ENCODE measurements at regions not wholly inside any gene's neighbourhood (a gene's known extent, or its start where the extent isn't known, plus 50 kb on each side); places are given as distances from the start of the nearest gene placed in this dataset.

DNA sequence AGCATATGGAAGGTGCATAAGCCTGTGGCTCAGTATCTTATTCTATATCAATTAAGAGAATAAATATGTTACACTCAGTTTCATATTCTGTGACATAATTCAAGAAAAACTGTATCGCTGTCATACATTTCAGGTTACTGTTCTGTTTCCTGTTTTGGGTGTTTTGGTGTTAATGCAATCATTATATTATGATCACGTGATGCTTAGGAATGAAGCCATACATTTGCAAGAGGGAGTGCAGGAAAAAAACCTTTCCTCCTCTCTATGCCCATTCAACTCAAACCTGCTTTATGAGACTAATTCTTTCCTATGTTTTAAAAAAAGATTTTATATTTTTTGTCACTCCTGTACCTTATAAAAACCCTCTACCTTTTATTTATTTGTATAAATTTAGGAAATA lies 120.8 kb upstream of the DDX18 start:
- ChIA-PET CTCF (no interaction called here), POLR2A (no interaction called here)
- TF ChIP-seq ELF4 (IDR thresholded peaks at IDR 0.05) (no peak), FOXA1 (IDR thresholded peaks at IDR 0.05) (no peak), FOXK2 (IDR thresholded peaks at IDR 0.05) (no peak), SP1 (IDR thresholded peaks at IDR 0.05) (no peak), BHLHE40 (IDR thresholded peaks at IDR 0.05; ENCODE audit: borderline replicate concordance) (no peak), FOXM1 (IDR thresholded peaks at IDR 0.05; ENCODE audit: borderline replicate concordance) (no peak), ARNT (IDR thresholded peaks at IDR 0.05) (no peak), LEF1 (IDR thresholded peaks at IDR 0.05; ENCODE audit: borderline replicate concordance) (no peak), TARDBP (IDR thresholded peaks at IDR 0.05) (no peak), L3MBTL2 (conservative IDR thresholded peaks at IDR 0.05) (no peak), NFRKB (IDR thresholded peaks at IDR 0.05) (no peak), HDGF (IDR thresholded peaks at IDR 0.05; ENCODE audit: borderline replicate concordance) (no peak)
- TF ChIP-seq, protein P1, sequence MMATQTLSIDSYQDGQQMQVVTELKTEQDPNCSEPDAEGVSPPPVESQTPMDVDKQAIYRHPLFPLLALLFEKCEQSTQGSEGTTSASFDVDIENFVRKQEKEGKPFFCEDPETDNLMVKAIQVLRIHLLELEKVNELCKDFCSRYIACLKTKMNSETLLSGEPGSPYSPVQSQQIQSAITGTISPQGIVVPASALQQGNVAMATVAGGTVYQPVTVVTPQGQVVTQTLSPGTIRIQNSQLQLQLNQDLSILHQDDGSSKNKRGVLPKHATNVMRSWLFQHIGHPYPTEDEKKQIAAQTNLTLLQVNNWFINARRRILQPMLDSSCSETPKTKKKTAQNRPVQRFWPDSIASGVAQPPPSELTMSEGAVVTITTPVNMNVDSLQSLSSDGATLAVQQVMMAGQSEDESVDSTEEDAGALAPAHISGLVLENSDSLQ (IDR thresholded peaks at IDR 0.05), result no peak
- no peak for DNase-seq (ENCODE audit: extremely low spot score)

DNA sequence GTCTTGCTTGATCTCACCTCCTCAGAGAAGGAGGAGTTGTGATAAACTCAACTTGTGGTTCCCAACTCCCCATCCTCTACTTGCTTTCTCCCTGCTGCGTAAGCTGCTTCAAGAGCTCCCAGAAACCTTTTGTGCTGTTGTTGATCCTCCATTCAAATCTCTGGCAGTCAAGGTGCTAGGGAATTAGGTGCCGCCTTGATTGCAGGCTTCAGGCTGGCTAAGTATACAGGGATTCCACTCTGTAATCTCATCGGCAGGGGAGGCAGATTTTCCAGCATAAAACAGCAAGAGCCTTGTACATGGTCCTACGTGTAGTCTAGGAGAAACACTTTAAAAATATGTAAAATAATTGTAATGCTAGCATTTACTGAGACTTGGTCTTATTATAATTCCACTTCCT lies 116.2 kb upstream of the DDX18 start:
- no peak for DNase-seq (ENCODE audit: extremely low spot score)
- TF ChIP-seq ARNT (IDR thresholded peaks at IDR 0.05) (no peak), FOXK2 (IDR thresholded peaks at IDR 0.05) (no peak), HDGF (IDR thresholded peaks at IDR 0.05; ENCODE audit: borderline replicate concordance) (no peak), SUZ12 (IDR thresholded peaks at IDR 0.05) (no peak), CTBP1 (IDR thresholded peaks at IDR 0.05; ENCODE audit: borderline replicate concordance) (no peak)
- ChIA-PET POLR2A (no interaction called here), CTCF (no interaction called here)

DNA sequence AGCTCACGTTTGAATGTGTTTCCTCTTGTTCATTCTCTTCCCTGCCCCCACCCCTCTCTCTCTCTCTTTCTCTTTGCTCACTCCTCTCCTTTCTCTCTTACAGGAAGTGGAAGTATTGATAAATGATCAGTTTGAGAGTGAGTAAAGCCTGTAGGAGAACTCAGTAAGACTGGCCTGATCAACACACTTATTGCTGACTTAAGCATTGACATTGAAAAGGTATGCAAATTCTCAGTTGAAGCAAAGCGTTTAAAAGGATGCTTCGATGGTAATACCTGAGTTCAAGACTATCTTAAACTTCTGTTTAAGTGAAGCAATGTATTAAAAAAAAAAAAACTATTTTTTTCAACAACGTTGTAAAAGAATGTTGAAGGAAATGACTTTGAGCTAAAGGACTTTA lies 115.7 kb upstream of the DDX18 start:
- no peak for DNase-seq (ENCODE audit: extremely low spot score)
- POLR2A ChIA-PET, result no interaction called here
- TF ChIP-seq ZNF384 (IDR thresholded peaks at IDR 0.05), result no peak
- no peak for TF ChIP-seq NFRKB (IDR thresholded peaks at IDR 0.05)
- TF ChIP-seq ARNT (IDR thresholded peaks at IDR 0.05), result no peak
- no peak for TF ChIP-seq SUZ12 (IDR thresholded peaks at IDR 0.05)
- no peak for TF ChIP-seq FOXK2 (IDR thresholded peaks at IDR 0.05)
- no peak for TF ChIP-seq TARDBP (IDR thresholded peaks at IDR 0.05)
- no peak for TF ChIP-seq L3MBTL2 (conservative IDR thresholded peaks at IDR 0.05)
- TF ChIP-seq FOXA1 (IDR thresholded peaks at IDR 0.05), result no peak
- TF ChIP-seq FOXM1 (IDR thresholded peaks at IDR 0.05; ENCODE audit: borderline replicate concordance), result no peak
- TF ChIP-seq, protein P1 (IDR thresholded peaks at IDR 0.05), result no peak
- no peak for TF ChIP-seq ELF4 (IDR thresholded peaks at IDR 0.05)
- no peak for TF ChIP-seq CTBP1 (IDR thresholded peaks at IDR 0.05; ENCODE audit: borderline replicate concordance)
- no peak for TF ChIP-seq BHLHE40 (IDR thresholded peaks at IDR 0.05; ENCODE audit: borderline replicate concordance)
- no peak for TF ChIP-seq SP1 (IDR thresholded peaks at IDR 0.05)
- no peak for TF ChIP-seq LEF1 (IDR thresholded peaks at IDR 0.05; ENCODE audit: borderline replicate concordance)
- no peak for TF ChIP-seq HDGF (IDR thresholded peaks at IDR 0.05; ENCODE audit: borderline replicate concordance)
- CTCF ChIA-PET, result no interaction called here

DNA sequence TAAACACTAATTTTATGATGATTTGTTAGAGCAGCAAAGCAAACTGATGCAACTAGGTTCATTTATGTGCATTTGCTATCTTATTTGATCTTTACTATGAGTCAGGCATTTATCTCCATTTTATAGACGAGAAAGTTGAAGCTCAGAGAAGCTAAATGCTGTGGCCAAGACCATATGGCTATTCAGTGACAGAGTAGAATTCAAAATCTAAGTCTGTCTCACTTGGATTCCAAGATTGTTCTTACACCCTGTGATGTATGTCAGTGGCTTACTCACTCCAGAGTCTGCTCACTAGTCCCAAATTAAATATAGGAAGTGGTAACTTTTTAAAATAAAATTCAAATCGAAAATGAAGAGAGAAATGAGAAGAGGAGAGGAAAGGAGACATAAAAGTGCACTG lies 114.0 kb upstream of the DDX18 start:
- ChIA-PET CTCF (interaction anchor here (0.7 kb wide), 1 partner anchor 873 kb away, joined by 3 read pairs; no protein-coding TSS in a partner anchor), POLR2A (no interaction called here)
- no peak for TF ChIP-seq BHLHE40 (IDR thresholded peaks at IDR 0.05; ENCODE audit: borderline replicate concordance)
- DNase-seq (ENCODE audit: extremely low spot score), result no peak

DNA sequence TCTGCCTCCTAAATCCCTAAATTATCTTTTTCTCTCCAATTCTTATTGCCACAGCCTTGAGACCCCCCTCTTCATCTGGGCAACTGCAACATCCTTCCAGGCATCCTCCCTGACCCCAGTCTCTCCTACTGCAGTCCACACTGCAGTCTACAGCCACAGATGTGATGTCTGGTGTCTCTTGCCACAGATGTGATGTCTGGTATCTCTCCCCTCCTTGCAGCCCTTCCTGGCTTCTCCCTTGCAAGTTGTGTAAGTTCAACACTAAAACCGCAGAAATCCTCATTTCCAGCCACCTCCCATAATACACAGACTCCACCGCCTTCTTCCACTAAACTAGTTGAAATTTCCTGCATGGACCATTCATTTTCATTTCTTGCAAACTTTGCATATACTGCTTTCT lies 113.1 kb upstream of the DDX18 start:
- TF ChIP-seq NFRKB (IDR thresholded peaks at IDR 0.05) (no peak), HDGF (IDR thresholded peaks at IDR 0.05; ENCODE audit: borderline replicate concordance) (no peak), TARDBP (IDR thresholded peaks at IDR 0.05) (no peak), LEF1 (IDR thresholded peaks at IDR 0.05; ENCODE audit: borderline replicate concordance) (no peak), SUZ12 (IDR thresholded peaks at IDR 0.05) (no peak), FOXA1 (IDR thresholded peaks at IDR 0.05) (no peak), ARNT (IDR thresholded peaks at IDR 0.05) (no peak), ZNF384 (IDR thresholded peaks at IDR 0.05) (no peak), FOXM1 (IDR thresholded peaks at IDR 0.05; ENCODE audit: borderline replicate concordance) (no peak), SP1 (IDR thresholded peaks at IDR 0.05) (no peak), BHLHE40 (IDR thresholded peaks at IDR 0.05; ENCODE audit: borderline replicate concordance) (no peak), ELF4 (IDR thresholded peaks at IDR 0.05) (no peak), L3MBTL2 (conservative IDR thresholded peaks at IDR 0.05) (no peak), CTBP1 (IDR thresholded peaks at IDR 0.05; ENCODE audit: borderline replicate concordance) (no peak), FOXK2 (IDR thresholded peaks at IDR 0.05) (no peak)
- TF ChIP-seq, protein P1 (IDR thresholded peaks at IDR 0.05), result no peak
- ChIA-PET CTCF (no interaction called here), POLR2A (no interaction called here)
- no peak for DNase-seq (ENCODE audit: extremely low spot score)

DNA sequence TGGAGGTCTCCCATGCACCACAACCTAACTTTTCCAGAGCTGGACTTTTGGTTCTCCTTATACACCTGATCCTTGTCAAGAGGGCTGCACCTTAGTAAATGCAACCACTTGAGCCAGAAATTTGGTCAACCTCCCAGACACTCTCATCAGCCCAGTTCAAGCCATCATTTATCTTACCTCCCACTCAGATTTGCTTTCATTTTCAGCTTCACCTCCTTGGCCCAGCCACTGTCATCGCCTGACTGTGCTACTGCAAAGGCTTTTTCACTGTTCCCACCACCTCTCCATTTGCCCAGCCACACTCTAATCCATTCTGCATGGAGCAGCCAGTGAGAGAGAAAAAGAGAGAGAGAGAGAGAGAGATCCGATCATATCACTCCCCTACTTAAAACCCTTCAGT lies 112.4 kb upstream of the DDX18 start:
- POLR2A ChIA-PET, result no interaction called here
- TF ChIP-seq FOXA1 (IDR thresholded peaks at IDR 0.05) (no peak), FOXK2 (IDR thresholded peaks at IDR 0.05) (no peak), NFRKB (IDR thresholded peaks at IDR 0.05) (no peak), ELF4 (IDR thresholded peaks at IDR 0.05) (no peak), FOXM1 (IDR thresholded peaks at IDR 0.05; ENCODE audit: borderline replicate concordance) (no peak), ZNF384 (IDR thresholded peaks at IDR 0.05) (no peak), HDGF (IDR thresholded peaks at IDR 0.05; ENCODE audit: borderline replicate concordance) (no peak), L3MBTL2 (conservative IDR thresholded peaks at IDR 0.05) (no peak), CTBP1 (IDR thresholded peaks at IDR 0.05; ENCODE audit: borderline replicate concordance) (no peak), SUZ12 (IDR thresholded peaks at IDR 0.05) (no peak), BHLHE40 (IDR thresholded peaks at IDR 0.05; ENCODE audit: borderline replicate concordance) (no peak), TARDBP (IDR thresholded peaks at IDR 0.05) (no peak), ARNT (IDR thresholded peaks at IDR 0.05) (no peak), LEF1 (IDR thresholded peaks at IDR 0.05; ENCODE audit: borderline replicate concordance) (no peak), SP1 (IDR thresholded peaks at IDR 0.05) (no peak)
- TF ChIP-seq, protein P1 (IDR thresholded peaks at IDR 0.05), result no peak
- CTCF ChIA-PET, result no interaction called here
- no peak for DNase-seq (ENCODE audit: extremely low spot score)

All from HEK293T (cell line).